Left renal cortex interstitium (tissue), 4 donors: ENCODE measurements at regions not wholly inside any gene's neighbourhood (a gene's known extent, or its start where the extent isn't known, plus 50 kb on each side); places are given as distances from the start of the nearest gene placed in this dataset.
"Not testable (repeated sequence)": the region's sequence is repeated elsewhere in the genome, so short reads cannot be mapped to it uniquely, and the experiment has no call there.

Source experiments
- DNase-seq, 4 donors: peaks; one replicate each; pipeline ENCODE4 v3.0.0-alpha.2; 2013; ENCODE audit warnings: low read depth in 4 of 4, low spot score in 2 of 4, missing footprints in 1 of 4

DNA sequence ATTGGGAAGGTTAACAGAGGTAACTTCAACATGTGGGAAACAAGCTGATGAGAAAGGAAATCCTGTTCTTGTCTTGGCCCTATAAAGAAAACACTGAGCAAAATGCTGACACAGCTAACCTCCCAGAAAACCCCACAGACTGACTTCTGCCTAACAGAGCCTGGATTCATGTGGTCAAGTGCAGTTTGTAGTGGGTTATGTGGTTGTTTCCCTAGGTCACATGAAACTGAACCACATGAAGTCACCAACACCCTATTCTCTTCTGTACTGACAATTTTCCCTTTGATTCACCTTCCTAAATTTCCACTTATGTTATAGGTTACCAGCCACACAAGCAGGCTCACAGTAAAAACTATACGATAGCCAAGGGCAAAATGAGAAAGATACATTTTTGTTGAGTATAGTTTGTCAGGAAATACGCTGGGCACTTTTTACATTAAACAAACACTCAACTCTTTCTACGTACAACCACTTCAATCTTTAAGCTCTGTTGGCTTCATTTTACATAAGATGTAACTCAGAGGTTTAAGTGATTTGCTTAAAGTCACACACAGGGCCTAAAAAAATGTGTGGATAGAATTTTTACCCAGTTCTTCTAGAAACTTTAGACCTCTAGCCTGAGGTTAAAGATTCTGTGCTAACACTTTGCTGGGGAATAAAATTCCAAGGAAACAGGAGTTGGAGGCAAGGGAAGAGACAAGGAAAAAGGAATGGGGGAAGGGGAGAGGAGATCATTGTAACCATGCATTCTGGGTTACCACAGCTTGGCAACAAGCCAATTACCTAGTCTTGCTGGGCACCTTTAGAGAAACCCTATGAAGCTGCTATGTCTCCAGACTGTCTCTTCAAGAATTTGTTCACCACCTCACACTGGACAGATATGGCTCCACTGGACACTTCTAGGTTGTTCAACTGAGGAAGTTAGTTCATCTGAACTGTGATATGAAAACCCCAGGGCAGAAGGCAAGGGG, 601.6 kb upstream of the USP24 start:
- no peak for DNase-seq

DNA sequence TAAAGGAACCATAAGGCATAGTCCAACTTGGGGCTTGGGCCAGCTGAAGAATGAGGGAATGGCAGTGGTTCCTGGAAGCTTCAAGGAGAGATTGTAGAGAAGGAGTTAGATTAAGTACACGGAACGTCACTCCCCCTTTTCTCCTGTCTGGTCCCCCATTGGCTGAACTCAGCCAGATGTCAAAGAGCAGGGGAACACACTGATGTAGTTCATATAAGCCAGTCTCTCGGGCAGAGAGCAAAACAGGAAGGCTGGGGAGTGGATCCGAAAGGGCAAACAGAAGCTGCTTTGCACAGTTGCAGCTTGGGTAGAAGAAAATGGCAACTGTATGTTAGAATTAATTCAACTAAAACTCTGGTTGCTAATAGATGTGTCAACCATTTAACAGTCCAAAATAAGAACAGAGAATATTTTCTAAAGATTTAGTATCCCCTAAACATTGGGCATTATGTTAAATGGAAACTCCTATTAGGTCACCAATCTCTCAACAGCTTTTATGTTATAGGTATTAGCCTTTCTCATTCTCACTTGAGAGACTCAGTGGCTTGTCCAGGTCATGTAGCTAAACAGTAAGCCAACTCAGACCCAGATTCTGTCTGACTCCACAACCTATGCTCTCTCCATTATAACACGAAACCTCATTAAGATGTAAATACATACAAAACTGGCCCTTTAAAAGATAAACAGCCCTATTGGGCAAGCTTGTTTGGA, 600.7 kb upstream of the USP24 start:
- DNase-seq, result no peak

DNA sequence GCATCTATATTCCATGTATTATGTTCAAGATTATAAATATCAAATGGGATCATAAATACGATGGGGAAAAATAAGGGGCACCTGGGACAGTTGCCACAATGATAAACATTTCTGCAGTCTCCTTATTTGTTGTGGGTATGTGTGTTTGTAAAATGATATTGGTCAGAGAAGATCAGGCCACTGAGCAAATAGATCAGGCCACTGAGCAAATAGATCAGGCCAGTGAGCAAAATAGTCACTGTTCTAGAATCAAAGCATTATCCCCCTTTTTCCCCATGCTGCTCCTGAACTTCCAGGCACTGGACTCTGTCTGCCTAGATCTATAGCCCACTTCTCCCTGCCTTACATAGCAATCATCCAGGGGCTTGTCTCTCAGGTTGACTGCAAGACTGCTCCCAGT, 599.8 kb upstream of the USP24 start:
- no peak for DNase-seq

GRCh38 chr1:55813618-55814017, 598.5 kb upstream of the USP24 start:
- DNase-seq, result no peak

- DNase-seq, result no peak
Measured at GRCh38 chr1:55812281-55812680, 597.1 kb upstream of the USP24 start.

DNA sequence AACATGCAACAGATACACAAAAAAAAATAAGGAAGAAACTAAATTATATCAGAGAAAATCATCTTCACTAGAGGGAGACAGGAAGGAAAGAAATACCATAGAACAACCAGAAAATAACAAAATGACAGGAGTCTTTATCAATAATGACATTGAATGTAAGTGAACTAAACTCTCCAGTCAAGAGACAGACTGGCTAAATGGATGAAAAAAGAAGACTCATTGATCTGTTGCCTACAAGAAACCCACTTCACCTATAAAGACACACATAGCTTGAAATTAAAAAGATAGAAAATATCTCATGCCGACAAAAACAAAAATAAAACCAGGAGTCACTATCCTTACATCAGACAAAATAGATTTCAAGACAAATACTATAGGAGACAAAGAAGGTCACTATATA, 593.1 kb upstream of the USP24 start:
- no peak for DNase-seq

DNA sequence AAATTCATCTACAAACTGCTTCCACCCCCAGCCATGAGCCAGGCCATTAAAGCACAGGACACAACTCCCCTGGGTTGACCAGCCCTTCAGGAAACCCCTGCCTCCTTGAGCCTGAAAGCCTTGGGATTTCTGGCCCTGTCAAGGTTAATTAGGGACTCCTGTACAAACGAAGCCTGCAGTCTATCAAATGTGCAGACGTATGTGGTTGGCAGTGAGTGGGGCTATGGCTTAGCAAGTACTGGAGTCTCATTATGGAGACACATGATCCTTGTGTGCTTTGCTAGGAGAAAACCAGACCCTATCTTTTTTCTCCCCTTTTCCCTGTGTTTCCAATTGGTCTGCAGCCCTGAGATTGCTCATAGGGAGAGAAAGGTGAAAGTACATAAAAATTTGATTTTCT, 588.3 kb upstream of the USP24 start:
- DNase-seq, result no peak

- DNase-seq, result no peak
Measured at GRCh38 chr1:55801481-55801880, 586.3 kb upstream of the USP24 start.

GRCh38 chr1:55800503-55800902, 585.3 kb upstream of the USP24 start:
- no peak for DNase-seq

GRCh38 chr1:55793856-55794255, 578.7 kb upstream of the USP24 start:
- no peak for DNase-seq

- no peak for DNase-seq
Measured at GRCh38 chr1:55792870-55793269, 577.7 kb upstream of the USP24 start.

GRCh38 chr1:55789466-55789865, 574.3 kb upstream of the USP24 start:
- DNase-seq, result no peak

DNA sequence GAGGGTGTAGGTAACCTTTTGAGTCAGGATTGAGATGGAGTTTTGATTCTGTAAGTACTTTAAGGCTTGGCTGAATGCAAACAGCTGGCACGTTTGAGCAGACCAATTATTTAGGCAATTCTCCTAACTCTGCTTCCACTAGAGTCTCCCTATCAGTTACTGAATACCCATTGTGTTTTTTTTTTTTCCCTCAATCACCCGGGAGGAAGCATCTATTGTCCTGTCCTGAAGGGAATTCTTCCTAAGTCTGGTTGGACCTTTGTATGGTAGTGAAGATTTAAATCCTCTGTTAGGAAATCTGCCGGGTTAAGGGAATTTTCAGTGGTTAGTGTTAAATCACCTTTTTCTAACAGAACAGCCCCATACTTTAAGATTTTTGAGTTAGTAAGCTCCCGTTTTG, 571.2 kb upstream of the USP24 start:
- DNase-seq, result no peak

DNA sequence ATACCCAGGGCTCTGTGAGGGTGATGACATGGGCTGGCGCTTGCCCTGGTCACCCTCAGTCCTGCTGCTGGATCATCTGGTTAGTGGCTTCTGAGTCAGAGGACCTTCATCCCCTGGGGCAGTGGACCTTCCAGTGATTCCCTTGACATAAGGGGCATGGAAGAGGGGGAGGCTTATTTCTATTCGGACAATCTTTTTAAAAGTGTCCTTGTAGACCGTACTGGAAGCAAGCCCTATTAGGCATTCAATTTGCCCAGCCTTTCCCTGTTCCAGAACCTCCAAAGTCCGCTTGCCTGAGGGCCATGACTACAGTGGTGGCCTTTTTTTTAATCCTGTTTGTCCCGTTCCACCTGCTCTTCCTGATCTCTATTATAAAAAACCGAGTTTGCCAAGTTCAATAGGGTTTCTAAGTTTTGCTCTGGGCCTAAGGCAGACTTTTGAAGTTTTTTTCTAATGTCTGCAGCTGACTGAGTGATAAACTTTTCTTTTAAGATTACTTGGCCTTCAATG, 569.8 kb upstream of the USP24 start:
- not testable (repeated sequence) for DNase-seq

GRCh38 chr1:55781944-55782482, 566.8 kb upstream of the USP24 start:
- DNase-seq, result no peak

DNA sequence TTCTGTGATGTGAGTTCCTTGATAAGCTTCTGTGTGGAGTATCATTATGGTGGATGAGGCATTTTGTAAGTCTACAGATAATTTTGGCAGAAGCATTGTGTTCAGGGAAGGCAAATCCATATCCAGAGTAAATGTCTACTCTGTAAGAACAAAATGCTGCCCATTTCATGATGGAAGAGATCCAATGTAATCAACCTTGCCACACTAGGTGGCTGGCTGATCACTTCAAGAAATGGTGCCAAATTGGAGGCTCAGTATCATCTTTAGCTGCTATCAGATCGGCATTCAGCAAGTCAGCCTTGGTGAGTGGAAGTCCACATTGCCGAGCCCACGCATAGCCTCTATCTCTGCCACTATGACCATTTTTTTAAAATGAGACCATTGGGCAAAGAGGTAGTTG, 565.8 kb upstream of the USP24 start:
- no peak for DNase-seq

- no peak for DNase-seq
Measured at GRCh38 chr1:55777545-55777944, 562.4 kb upstream of the USP24 start.

DNA sequence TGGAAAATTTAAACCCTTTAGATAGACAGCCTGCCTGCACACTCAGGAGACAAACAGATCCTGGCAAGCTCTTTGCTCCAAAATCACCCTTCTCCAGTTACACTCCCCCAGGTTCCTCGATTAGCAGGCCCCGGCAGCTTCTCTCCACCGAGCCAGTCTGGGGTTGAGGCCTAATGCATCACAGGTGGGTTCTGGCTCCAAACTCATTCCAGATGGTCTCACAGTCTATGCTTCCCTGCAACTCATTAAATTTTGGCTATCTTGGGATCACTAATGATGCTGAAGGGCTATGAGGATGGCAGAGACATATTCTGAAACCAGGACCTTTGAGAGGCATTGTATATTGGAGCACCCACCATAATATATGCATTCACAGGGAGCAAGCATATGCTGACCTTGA, 559.8 kb upstream of the USP24 start:
- DNase-seq, result no peak

- no peak for DNase-seq
Measured at GRCh38 chr1:55774446-55774845, 559.3 kb upstream of the USP24 start.

- no peak for DNase-seq
Measured at GRCh38 chr1:55773211-55773940, 558.2 kb upstream of the USP24 start.
